H1 (cell line): ENCODE measurements at regions not wholly inside any gene's neighbourhood (a gene's known extent, or its start where the extent isn't known, plus 50 kb on each side); places are given as distances from the start of the nearest gene placed in this dataset.

Source experiments
- BRCA1 ChIP-seq: IDR thresholded peaks from 2 replicates; pipeline ENCODE4 v1.6.1; 2012; ENCODE audit warnings: low read depth, low read length, improper control_type of control experiment
- CBX5 ChIP-seq: fragments of 300-800, 300-1000 bp; sonication (generic); IDR thresholded peaks from 2 replicates; pipeline ENCODE4 v1.7.1; 2016; ENCODE audit warnings: antibody characterized with exemption, low read length, low read depth
- CREB1 ChIP-seq: IDR thresholded peaks from 2 replicates; pipeline ENCODE4 v1.6.1; 2012; ENCODE audit warnings: inconsistent platforms
- EP300 ChIP-seq, 2 experiments: IDR thresholded peaks; 1 replicate in 1 of 2; 2 replicates in 1 of 2; pipeline ENCODE4 v1.6.1; 2011 to 2012; ENCODE audit warnings: low read depth in 2 of 2, low read length in 2 of 2, mild to moderate bottlenecking in 2 of 2, borderline replicate concordance in 1 of 2, inconsistent platforms in 1 of 2, moderate library complexity in 1 of 2
- POLR2A ChIP-seq, 2 experiments: IDR thresholded peaks; 1 replicate in 1 of 2; 2 replicates in 1 of 2; pipeline ENCODE4 v1.6.1; 2011; ENCODE audit warnings: low read depth in 2 of 2, low read length in 2 of 2, mild to moderate bottlenecking in 2 of 2; ENCODE audit errors: control extremely low read depth in 1 of 2
- SP1 ChIP-seq: IDR thresholded peaks from 2 replicates; pipeline ENCODE4 v1.6.1; 2011; ENCODE audit warnings: low read depth, low read length
- TEAD4 ChIP-seq: IDR thresholded peaks from 2 replicates; pipeline ENCODE4 v1.6.1; 2012; ENCODE audit warnings: low read depth, low read length, inconsistent platforms, mixed read lengths
- TF ChIP-seq, protein P1 (sequence below): IDR thresholded peaks from 2 replicates; pipeline ENCODE4 v1.6.1; 2012; ENCODE audit warnings: low read length, inconsistent platforms
- TF ChIP-seq, protein P2 (sequence below), 3 experiments: IDR thresholded peaks; 1 replicate in 2 of 3; 2 replicates in 1 of 3; pipeline versions ENCODE4 v1.5.1 to v1.6.1; 2011; ENCODE audit warnings: low read length in 3 of 3, mild to moderate bottlenecking in 3 of 3, inconsistent platforms in 2 of 3, low read depth in 1 of 3, moderate library complexity in 1 of 3; ENCODE audit not compliant: insufficient read depth in 1 of 3; ENCODE audit errors: control extremely low read depth in 1 of 3
- TF ChIP-seq, protein P3 (sequence below): IDR thresholded peaks from 2 replicates; pipeline ENCODE4 v1.6.1; 2012; ENCODE audit warnings: inconsistent platforms
- TF ChIP-seq, protein P4 (sequence below): fragments of 300-600 bp; sonication (generic); IDR thresholded peaks from 2 replicates; pipeline ENCODE4 v1.7.1; 2012; ENCODE audit warnings: low read length, moderate library complexity, mild to moderate bottlenecking, inconsistent platforms; ENCODE audit not compliant: insufficient replicate concordance

DNA sequence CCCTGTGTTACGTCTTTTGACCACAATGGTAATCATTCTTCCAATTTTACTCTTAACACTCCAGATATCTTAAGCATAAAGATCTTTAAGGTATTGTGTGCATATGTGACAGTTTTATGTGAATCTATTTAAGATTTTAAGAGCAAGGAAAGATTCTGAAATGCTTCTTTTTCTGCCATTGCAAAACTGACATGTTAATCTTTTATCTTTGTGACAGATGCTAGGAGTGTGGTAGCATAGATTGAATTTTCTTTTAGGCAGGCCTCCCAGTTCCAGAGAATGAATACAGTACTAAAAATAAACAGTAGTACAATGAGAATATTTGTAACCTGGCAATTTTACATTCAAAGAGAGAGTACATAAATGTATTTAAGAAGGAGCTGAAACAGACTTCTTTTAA lies 232.5 kb upstream of the ZSWIM2 start:
- TF ChIP-seq, protein P1, sequence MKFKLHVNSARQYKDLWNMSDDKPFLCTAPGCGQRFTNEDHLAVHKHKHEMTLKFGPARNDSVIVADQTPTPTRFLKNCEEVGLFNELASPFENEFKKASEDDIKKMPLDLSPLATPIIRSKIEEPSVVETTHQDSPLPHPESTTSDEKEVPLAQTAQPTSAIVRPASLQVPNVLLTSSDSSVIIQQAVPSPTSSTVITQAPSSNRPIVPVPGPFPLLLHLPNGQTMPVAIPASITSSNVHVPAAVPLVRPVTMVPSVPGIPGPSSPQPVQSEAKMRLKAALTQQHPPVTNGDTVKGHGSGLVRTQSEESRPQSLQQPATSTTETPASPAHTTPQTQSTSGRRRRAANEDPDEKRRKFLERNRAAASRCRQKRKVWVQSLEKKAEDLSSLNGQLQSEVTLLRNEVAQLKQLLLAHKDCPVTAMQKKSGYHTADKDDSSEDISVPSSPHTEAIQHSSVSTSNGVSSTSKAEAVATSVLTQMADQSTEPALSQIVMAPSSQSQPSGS = no peak
- no peak for TF ChIP-seq CREB1
- TF ChIP-seq, protein P2, sequence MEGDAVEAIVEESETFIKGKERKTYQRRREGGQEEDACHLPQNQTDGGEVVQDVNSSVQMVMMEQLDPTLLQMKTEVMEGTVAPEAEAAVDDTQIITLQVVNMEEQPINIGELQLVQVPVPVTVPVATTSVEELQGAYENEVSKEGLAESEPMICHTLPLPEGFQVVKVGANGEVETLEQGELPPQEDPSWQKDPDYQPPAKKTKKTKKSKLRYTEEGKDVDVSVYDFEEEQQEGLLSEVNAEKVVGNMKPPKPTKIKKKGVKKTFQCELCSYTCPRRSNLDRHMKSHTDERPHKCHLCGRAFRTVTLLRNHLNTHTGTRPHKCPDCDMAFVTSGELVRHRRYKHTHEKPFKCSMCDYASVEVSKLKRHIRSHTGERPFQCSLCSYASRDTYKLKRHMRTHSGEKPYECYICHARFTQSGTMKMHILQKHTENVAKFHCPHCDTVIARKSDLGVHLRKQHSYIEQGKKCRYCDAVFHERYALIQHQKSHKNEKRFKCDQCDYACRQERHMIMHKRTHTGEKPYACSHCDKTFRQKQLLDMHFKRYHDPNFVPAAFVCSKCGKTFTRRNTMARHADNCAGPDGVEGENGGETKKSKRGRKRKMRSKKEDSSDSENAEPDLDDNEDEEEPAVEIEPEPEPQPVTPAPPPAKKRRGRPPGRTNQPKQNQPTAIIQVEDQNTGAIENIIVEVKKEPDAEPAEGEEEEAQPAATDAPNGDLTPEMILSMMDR (IDR thresholded peaks at IDR 0.05; ENCODE audit: control extremely low read depth in 1 of 3, insufficient read depth in 1 of 3, low read depth in 1 of 3, low read length in 3 of 3) = no peak
- TF ChIP-seq, protein P3, sequence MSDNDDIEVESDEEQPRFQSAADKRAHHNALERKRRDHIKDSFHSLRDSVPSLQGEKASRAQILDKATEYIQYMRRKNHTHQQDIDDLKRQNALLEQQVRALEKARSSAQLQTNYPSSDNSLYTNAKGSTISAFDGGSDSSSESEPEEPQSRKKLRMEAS = no peak
- no peak for TF ChIP-seq CBX5
- TF ChIP-seq TEAD4 = no peak
- no peak for TF ChIP-seq EP300 (IDR thresholded peaks at IDR 0.05; ENCODE audit: borderline replicate concordance in 1 of 2, low read depth in 2 of 2, low read length in 2 of 2)
- no peak for TF ChIP-seq SP1
- TF ChIP-seq, protein P4, sequence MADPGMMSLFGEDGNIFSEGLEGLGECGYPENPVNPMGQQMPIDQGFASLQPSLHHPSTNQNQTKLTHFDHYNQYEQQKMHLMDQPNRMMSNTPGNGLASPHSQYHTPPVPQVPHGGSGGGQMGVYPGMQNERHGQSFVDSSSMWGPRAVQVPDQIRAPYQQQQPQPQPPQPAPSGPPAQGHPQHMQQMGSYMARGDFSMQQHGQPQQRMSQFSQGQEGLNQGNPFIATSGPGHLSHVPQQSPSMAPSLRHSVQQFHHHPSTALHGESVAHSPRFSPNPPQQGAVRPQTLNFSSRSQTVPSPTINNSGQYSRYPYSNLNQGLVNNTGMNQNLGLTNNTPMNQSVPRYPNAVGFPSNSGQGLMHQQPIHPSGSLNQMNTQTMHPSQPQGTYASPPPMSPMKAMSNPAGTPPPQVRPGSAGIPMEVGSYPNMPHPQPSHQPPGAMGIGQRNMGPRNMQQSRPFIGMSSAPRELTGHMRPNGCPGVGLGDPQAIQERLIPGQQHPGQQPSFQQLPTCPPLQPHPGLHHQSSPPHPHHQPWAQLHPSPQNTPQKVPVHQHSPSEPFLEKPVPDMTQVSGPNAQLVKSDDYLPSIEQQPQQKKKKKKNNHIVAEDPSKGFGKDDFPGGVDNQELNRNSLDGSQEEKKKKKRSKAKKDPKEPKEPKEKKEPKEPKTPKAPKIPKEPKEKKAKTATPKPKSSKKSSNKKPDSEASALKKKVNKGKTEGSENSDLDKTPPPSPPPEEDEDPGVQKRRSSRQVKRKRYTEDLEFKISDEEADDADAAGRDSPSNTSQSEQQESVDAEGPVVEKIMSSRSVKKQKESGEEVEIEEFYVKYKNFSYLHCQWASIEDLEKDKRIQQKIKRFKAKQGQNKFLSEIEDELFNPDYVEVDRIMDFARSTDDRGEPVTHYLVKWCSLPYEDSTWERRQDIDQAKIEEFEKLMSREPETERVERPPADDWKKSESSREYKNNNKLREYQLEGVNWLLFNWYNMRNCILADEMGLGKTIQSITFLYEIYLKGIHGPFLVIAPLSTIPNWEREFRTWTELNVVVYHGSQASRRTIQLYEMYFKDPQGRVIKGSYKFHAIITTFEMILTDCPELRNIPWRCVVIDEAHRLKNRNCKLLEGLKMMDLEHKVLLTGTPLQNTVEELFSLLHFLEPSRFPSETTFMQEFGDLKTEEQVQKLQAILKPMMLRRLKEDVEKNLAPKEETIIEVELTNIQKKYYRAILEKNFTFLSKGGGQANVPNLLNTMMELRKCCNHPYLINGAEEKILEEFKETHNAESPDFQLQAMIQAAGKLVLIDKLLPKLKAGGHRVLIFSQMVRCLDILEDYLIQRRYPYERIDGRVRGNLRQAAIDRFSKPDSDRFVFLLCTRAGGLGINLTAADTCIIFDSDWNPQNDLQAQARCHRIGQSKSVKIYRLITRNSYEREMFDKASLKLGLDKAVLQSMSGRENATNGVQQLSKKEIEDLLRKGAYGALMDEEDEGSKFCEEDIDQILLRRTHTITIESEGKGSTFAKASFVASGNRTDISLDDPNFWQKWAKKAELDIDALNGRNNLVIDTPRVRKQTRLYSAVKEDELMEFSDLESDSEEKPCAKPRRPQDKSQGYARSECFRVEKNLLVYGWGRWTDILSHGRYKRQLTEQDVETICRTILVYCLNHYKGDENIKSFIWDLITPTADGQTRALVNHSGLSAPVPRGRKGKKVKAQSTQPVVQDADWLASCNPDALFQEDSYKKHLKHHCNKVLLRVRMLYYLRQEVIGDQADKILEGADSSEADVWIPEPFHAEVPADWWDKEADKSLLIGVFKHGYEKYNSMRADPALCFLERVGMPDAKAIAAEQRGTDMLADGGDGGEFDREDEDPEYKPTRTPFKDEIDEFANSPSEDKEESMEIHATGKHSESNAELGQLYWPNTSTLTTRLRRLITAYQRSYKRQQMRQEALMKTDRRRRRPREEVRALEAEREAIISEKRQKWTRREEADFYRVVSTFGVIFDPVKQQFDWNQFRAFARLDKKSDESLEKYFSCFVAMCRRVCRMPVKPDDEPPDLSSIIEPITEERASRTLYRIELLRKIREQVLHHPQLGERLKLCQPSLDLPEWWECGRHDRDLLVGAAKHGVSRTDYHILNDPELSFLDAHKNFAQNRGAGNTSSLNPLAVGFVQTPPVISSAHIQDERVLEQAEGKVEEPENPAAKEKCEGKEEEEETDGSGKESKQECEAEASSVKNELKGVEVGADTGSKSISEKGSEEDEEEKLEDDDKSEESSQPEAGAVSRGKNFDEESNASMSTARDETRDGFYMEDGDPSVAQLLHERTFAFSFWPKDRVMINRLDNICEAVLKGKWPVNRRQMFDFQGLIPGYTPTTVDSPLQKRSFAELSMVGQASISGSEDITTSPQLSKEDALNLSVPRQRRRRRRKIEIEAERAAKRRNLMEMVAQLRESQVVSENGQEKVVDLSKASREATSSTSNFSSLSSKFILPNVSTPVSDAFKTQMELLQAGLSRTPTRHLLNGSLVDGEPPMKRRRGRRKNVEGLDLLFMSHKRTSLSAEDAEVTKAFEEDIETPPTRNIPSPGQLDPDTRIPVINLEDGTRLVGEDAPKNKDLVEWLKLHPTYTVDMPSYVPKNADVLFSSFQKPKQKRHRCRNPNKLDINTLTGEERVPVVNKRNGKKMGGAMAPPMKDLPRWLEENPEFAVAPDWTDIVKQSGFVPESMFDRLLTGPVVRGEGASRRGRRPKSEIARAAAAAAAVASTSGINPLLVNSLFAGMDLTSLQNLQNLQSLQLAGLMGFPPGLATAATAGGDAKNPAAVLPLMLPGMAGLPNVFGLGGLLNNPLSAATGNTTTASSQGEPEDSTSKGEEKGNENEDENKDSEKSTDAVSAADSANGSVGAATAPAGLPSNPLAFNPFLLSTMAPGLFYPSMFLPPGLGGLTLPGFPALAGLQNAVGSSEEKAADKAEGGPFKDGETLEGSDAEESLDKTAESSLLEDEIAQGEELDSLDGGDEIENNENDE = no peak
- TF ChIP-seq POLR2A (IDR thresholded peaks at IDR 0.05; ENCODE audit: control extremely low read depth in 1 of 2, low read depth in 2 of 2, low read length in 2 of 2) = no peak
- no peak for TF ChIP-seq BRCA1
